K562 (cell line): ENCODE measurements at regions not wholly inside any gene's neighbourhood (a gene's known extent, or its start where the extent isn't known, plus 50 kb on each side); places are given as distances from the start of the nearest gene placed in this dataset.

Source experiments
- RERE ChIP-seq: sonication (generic); formaldehyde crosslinking; IDR thresholded peaks from 2 replicates; pipeline ENCODE4 v1.8.0; 2023; ENCODE audit warnings: missing genetic modification reagents, mild to moderate bottlenecking, borderline replicate concordance
- ZNF318 ChIP-seq, 2 experiments: fragments of 450-650 bp; IDR thresholded peaks; 2 replicates each; pipeline ENCODE4 v1.6.1; 2016; ENCODE audit warnings: mild to moderate bottlenecking in 2 of 2, borderline replicate concordance in 1 of 2, low read depth in 1 of 2, moderate library complexity in 1 of 2

DNA sequence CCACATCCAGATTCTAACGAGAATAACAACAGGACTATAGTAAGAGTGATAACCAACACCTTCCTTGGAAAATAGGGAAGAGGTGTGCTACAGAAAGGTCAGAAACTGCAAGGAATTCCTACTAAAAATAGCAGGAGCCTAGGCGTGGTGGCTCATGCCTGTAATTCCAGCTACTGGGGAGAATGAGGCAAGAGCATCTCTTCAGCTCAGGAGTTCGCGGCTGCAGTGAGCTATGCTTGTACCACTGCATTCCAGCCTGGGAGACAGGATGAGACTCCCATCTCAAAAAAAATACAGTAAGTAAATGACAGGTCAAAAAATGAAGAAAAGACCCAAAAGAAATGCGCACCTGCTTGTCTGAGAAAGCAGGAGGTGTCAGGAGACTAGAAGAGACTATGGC, 101.5 kb upstream of the TSHZ3 start (continued):
- TF ChIP-seq RERE (CRISPR knock-in tag) (no peak), ZNF318 (IDR thresholded peaks at IDR 0.05; ENCODE audit: borderline replicate concordance in 1 of 2, low read depth in 1 of 2) (no peak)
